ENCODE measurements at regions not wholly inside any gene's neighbourhood (a gene's known extent, or its start where the extent isn't known, plus 50 kb on each side); places are given as distances from the start of the nearest gene placed in this dataset.
"Not testable (repeated sequence)": the region's sequence is repeated elsewhere in the genome, so short reads cannot be mapped to it uniquely, and the experiment has no call there.

DNA sequence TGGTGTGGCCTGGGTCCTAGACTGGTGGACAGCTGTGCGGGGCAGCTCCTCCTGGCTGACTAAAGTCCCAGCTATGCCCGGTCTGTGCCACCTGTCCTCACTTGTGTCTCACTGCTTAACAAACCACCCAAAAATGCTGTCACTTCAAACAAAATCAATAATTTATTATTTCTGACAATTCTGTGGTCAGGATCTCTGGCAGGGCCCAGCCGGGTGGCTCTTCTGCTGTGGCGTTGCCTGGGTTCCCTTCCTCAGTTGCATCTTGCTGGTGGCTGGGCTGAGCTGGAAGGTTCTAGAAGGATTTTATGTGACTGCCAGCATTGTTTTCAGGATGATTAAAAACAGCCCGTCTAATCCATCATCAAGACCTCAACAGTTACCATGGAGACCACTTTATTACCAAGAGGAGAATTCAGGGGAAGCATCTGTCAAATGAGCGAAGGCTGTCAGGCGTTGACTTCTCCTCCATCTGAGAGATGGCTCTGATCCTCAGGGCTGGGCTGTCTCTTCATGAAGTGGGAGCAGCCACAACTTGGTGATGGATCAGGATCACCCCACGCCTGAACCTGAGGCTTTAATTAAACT is 280.6 kb upstream of the SFSWAP start:
- Mint-ChIP-seq H3K9me3 (peaks cover 6% of the 10 kb centered on the region), H3K4me3 (no peak overlapping the region), H3K36me3 (no peaks in the 10 kb centered on the region), H3K27me3 (peaks cover 18% of the 10 kb centered on the region), H3K4me1 (ENCODE audit: low read depth) (no peaks in the 10 kb centered on the region), H3K27ac (no peak overlapping the region)
- ChIA-PET POLR2A (no interaction called here), CTCF (no interaction called here)
- intact Hi-C loops (cut with micrococcal nuclease), result no loop called here
- no peak for DNase-seq

DNA sequence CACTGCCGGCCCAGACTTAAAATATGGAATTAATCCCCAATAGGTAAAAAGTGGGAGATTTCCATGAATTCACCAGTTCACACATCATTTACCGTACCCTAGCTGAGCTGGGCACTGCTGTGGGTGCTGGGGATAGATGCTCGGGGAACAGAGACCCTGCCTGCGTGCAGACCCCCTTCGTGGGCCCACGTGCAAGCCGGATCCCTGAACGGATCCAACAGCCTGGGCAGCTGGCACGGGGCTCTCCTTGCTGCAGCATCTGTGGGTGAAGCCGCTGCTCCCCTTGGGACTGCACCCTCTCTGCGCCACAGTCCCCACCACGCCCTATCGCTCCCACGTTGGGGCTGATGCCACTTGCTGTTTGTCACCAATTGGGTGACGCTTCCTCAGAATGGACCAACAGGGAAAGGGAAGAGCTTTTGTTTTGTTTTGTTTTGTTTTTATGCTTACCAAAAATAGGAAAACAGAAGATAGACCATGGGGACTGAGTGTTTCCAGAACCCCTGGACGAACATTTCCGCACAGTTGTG is 279.7 kb upstream of the SFSWAP start:
- H3K4me3 Mint-ChIP-seq; H3K27ac Mint-ChIP-seq; H3K9me3 Mint-ChIP-seq; intact Hi-C loops (cut with micrococcal nuclease); CTCF ChIA-PET; DNase-seq; POLR2A ChIA-PET; H3K36me3 Mint-ChIP-seq; H3K4me1 Mint-ChIP-seq (ENCODE audit: low read depth): not testable (repeated sequence)
- peaks cover 20% of the 10 kb centered on the region for H3K27me3 Mint-ChIP-seq

DNA sequence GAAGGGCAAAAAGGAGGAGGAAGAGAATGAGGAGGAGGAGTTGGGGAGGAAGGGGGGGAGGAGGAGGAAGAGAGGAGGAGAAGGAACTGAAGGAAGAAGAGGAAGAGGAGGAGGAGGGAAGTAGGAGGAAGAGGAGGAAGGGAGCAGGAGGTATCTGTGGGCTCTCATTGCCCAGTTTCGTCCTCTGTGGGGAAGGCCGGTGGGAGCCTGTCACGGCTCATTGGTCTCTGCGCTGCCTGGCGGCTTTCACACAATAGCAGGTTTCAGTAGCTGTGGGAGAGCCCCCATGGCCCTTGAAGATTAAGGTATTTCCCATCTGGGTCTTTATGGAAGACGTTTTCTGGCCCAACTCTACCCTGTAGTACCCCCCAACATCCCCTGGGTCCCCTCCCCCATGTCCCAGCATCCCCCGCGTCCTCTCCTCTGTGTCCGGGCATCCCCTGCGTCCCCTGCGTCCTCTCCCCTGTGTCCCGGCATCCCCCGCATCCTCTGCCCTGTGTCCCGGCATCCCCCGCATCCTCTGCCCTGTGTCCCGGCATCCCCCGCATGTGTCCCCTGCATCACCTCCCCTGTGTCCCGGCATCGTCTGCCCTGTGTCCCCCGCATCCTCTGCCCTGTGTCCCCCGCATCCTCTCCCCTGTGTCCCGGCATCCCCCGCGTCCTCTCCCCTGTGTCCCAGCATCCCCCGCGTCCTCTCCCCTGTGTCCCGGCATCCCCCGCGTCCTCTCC is 278.2 kb upstream of the SFSWAP start:
- H3K4me3 Mint-ChIP-seq, result no peak overlapping the region
- H3K27me3 Mint-ChIP-seq, result peaks cover 20% of the 10 kb centered on the region
- no peak for DNase-seq
- peaks cover 3% of the 10 kb centered on the region for H3K9me3 Mint-ChIP-seq
- H3K27ac Mint-ChIP-seq, result no peak overlapping the region
- ChIA-PET CTCF (no interaction called here), POLR2A (no interaction called here)
- H3K4me1 Mint-ChIP-seq (ENCODE audit: low read depth), result no peaks in the 10 kb centered on the region
- intact Hi-C loops (cut with micrococcal nuclease), result no loop called here
- no peaks in the 10 kb centered on the region for H3K36me3 Mint-ChIP-seq

DNA sequence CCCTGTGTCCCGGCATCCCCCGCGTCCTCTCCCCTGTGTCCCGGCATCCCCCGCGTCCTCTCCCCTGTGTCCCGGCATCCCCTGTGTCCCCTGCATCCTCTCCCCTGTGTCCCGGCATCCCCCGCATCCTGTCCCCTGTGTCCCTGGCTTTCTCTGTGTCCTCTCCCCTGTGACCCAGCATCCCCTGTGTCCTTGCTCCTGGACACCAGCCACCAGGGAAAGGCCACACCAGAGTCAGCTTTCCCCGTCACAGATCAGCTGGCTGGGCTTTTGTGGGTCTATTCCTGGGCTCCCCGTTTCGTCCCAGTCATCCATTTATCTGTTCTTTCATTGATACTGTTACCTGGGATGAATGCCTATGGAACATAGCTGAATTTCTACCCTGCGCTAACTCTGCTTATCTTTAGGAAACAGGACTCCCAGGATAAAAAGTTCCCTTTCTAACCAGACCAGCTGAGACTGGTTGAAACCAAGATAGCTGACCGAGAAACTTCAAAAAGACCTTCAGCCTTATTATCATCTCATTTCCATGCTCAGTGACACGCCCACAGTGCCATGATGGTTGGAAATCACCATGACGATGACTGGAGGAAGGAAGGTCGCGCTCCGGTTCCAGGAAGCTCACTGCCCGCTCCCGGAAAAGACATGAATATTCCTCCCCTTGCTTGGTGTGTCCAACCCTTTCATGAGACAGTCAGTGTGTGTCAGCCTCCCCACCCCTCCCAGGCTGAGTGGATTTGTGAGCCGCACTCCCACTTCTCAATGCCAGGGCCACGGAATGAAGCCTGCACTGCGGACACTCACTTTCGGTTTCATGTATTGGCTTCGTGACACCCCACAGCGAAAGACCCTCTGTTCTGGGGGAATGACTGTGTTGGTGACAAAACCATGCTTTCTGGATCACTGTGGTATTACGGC is 276.4 kb upstream of the SFSWAP start:
- POLR2A ChIA-PET, result no interaction called here
- H3K9me3 Mint-ChIP-seq, result peaks cover 3% of the 10 kb centered on the region
- H3K27me3 Mint-ChIP-seq, result peaks cover 20% of the 10 kb centered on the region
- no peak for DNase-seq
- no peak overlapping the region for H3K27ac Mint-ChIP-seq
- CTCF ChIA-PET, result no interaction called here
- no peaks in the 10 kb centered on the region for H3K36me3 Mint-ChIP-seq
- no peaks in the 10 kb centered on the region for H3K4me1 Mint-ChIP-seq (ENCODE audit: low read depth)
- no peak overlapping the region for H3K4me3 Mint-ChIP-seq
- intact Hi-C loops (cut with micrococcal nuclease), result no loop called here

DNA sequence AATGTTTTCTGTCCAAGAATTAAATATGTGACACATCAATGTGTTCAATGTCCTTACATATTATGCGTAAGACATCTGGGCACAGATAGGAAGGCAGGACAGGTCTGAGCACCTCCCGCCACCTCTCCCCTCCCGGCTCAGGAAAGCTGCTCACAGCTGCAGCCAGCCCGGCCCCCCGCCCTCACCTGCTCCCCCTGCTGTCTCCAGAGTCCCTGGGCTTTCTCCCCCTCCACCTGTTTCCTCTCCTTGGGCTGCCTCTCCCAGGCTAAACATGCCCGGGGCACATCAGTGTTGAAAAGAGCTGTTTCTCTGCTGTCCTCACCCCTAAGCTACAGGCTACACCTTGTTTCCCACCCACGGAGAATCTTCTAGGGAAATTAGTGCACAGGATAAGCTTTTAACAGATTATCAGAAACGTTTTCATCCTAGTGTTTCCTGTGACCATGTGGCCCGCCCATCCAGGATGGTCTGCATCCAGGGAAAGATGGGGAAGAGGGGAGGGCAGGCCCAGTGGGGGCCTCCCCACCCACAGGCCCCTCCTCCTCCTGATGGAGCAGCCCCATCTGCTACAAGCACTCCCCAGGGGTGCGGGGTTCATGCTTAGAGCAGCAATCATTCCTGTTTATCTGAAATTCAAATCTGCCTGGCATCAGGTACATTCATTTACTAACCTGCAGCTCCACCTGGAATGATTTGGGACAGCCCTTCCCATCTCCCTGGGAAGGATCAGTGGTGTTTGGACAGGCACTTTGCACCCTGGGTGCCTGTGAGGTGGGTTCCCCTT is 273.8 kb upstream of the SFSWAP start:
- no peak overlapping the region for H3K27ac Mint-ChIP-seq
- ChIA-PET CTCF (no interaction called here), POLR2A (no interaction called here)
- H3K9me3 Mint-ChIP-seq, result no peaks in the 10 kb centered on the region
- intact Hi-C loops (cut with micrococcal nuclease), result no loop called here
- no peaks in the 10 kb centered on the region for H3K4me1 Mint-ChIP-seq (ENCODE audit: low read depth)
- no peaks in the 10 kb centered on the region for H3K36me3 Mint-ChIP-seq
- no peak for DNase-seq
- no peak overlapping the region for H3K4me3 Mint-ChIP-seq
- H3K27me3 Mint-ChIP-seq, result peaks cover 13% of the 10 kb centered on the region

DNA sequence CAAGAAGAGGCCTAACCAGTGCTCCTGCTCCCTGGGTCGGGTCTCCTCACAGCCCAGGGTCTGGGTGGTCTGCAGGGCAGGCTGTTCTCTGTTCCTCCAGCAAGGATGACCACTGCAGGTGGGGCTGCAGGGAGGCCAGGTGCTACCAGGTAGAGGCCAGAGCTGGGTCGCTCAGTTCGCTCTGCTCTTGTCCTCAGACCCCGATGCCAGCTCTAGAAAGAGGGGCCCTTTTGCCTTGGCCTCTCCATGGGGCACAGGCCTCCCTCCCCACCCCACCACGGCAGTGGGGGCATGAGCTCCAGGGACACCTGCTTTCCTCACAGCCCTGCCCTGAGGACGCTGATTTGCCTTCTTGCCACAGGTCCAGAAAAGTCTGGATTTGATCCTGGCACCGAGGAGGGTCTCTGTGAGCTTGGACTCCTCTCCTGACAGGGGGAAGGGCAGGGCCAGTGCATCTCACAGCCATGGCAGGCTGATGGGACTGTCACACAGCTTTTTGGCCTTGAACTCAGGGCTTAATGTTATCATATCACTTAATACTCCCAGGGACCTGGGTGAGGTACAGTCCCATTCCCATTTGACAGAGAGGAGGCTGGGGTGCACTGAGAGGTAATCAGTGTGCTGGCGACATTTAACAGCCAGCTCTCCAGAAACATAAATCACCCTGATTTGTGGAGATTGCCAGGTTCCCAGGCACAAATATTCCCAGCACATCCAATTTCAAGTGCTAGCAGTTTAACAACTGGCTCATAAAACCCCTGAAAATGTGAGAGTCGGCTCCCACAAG is 273.0 kb upstream of the SFSWAP start:
- CTCF ChIA-PET, result no interaction called here

DNA sequence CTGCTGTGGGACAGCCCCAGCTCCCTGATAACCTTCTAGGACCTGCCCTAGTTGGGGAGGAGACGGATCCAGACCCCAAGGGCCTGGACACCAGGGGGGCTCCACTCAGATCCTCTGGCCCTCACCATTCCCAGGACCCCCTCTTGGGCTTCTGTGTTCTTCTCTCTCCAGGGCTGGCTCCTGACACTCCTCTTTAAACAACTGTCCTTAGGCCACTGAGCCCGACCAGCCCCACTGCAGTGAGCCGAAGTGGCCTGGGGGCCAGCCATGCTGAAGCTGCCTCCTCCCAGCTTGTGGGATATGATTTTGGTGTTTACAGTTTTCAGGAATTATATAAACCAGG is 272.4 kb upstream of the SFSWAP start:
- H3K4me1 Mint-ChIP-seq (ENCODE audit: low read depth); H3K9me3 Mint-ChIP-seq; H3K4me3 Mint-ChIP-seq; DNase-seq; POLR2A ChIA-PET; intact Hi-C loops (cut with micrococcal nuclease); H3K27ac Mint-ChIP-seq; CTCF ChIA-PET; H3K36me3 Mint-ChIP-seq: not testable (repeated sequence)
- H3K27me3 Mint-ChIP-seq, result peaks cover 11% of the 10 kb centered on the region

More for the DNA sequence above, 273.0 kb upstream of the SFSWAP start:
- peaks cover 11% of the 10 kb centered on the region for H3K27me3 Mint-ChIP-seq
- H3K4me1 Mint-ChIP-seq (ENCODE audit: low read depth), result no peaks in the 10 kb centered on the region
- no peak overlapping the region for H3K27ac Mint-ChIP-seq
- POLR2A ChIA-PET, result no interaction called here
- H3K4me3 Mint-ChIP-seq, result no peak overlapping the region
- no peak for DNase-seq
- H3K36me3 Mint-ChIP-seq, result no peaks in the 10 kb centered on the region
- no peaks in the 10 kb centered on the region for H3K9me3 Mint-ChIP-seq
- intact Hi-C loops (cut with micrococcal nuclease), result no loop called here

DNA sequence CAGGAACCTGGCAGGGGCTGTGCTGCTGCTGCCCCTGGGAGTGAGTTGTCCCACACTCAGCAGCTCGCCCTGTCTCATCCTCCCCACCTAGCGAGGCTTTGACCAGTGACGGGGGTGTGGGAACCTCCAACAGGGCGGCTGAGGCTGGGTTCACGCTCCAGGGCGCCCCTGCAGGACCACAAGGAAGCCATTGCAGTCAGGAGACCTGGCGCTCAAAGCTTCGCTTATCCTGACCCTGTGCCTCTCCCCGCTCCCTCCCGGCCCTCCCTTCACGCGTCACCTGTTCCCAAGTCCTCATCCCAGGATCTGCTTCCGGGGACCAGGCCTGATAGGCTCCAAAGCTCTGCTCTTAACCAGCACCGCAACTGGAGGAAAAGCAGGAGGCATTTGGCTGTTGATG is 272.0 kb upstream of the SFSWAP start:
- intact Hi-C loops (cut with micrococcal nuclease), result no loop called here
- Mint-ChIP-seq H3K27ac (no peak overlapping the region), H3K4me1 (ENCODE audit: low read depth) (no peaks in the 10 kb centered on the region), H3K9me3 (no peaks in the 10 kb centered on the region), H3K36me3 (no peaks in the 10 kb centered on the region), H3K4me3 (no peak overlapping the region), H3K27me3 (peaks cover 11% of the 10 kb centered on the region)
- ChIA-PET CTCF (no interaction called here), POLR2A (no interaction called here)
- DNase-seq, result no peak

DNA sequence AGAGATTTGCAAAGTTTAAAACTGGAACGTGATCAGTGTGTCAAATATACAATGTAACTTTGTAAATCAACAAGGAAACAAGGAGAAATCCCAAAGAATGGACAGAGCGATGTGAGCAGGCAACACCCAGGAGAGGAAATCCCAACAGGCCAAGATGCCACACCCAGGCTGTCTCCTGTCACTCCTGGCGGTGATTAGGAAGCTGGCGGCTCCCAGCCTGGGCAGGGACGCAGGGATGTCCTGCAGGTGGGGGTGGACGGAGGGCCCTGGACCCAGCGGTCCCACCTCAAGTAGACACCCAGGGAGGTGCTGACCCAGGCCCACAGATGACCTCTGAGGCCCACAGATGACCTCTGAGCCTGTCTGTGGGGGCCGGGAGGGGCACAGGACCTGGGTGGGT is 271.1 kb upstream of the SFSWAP start:
- H3K9me3 Mint-ChIP-seq; H3K36me3 Mint-ChIP-seq; CTCF ChIA-PET; intact Hi-C loops (cut with micrococcal nuclease); H3K4me1 Mint-ChIP-seq (ENCODE audit: low read depth); H3K4me3 Mint-ChIP-seq; H3K27me3 Mint-ChIP-seq; H3K27ac Mint-ChIP-seq; POLR2A ChIA-PET; DNase-seq: not testable (repeated sequence)

DNA sequence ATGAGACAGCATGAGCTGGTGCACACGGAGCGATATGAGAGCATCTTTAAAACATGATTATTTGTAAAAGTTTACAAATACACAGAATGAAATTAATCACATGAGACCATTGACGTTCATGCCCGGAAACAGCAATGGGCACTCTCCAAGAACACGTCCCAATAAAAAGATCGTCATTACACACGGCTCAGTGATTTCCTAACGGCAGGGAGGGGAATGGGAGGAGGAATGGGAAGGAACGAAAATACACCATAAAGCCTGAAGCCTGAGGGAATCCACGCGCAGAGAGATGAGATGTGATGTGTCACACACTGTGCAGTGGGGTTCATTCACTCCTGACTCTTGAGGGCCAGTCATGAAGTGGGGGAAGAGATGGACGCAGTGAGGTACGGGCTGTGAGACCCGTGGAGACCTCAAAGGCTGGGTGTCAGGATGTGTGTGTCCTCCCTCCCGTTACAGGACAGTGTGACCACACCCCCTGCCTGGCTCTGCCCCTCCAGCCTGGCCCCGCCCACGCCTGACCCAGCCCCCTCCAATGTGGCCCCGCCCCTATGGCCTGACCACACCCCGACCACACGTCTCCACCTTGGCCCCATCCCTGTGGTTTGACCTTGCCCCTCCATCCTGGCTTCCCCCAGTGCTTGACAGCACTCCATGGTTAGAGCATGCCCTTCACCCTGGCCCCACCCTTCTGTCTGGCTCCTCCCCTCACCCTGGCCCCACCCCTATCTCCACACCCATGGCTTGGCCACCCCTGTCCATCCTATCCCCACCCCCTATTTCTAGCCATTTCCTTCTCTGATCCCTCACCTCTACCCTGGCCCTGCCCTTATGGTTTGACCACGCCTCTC is 270.5 kb upstream of the SFSWAP start:
- H3K27me3 Mint-ChIP-seq; H3K27ac Mint-ChIP-seq; intact Hi-C loops (cut with micrococcal nuclease); H3K4me3 Mint-ChIP-seq; H3K4me1 Mint-ChIP-seq (ENCODE audit: low read depth); H3K9me3 Mint-ChIP-seq; CTCF ChIA-PET; DNase-seq; H3K36me3 Mint-ChIP-seq; POLR2A ChIA-PET: not testable (repeated sequence)

DNA sequence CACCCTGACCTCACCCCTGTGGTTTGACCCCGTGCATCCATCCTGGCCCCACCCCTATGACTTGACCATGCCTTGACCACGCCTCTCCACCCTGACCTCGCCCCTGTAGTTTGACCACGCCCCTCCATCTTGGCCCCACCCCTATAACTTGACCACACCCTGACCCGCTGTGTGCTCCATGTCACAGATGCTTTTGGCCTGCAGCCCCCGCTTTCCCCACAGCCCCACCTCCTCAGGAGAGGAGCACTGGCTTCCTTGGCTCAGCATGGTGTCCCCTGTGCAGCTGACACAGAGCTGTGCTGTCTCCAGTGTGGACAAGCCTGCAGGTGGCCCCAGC is 269.9 kb upstream of the SFSWAP start:
- Mint-ChIP-seq H3K4me1 (ENCODE audit: low read depth) (no peaks in the 10 kb centered on the region), H3K4me3 (no peak overlapping the region), H3K27ac (no peak overlapping the region), H3K27me3 (peaks cover 1% of the 10 kb centered on the region), H3K9me3 (no peaks in the 10 kb centered on the region), H3K36me3 (no peaks in the 10 kb centered on the region)
- DNase-seq, result no peak
- ChIA-PET POLR2A (no interaction called here), CTCF (no interaction called here)
- intact Hi-C loops (cut with micrococcal nuclease), result no loop called here
